GM19395 (cell line): ENCODE measurements at regions not wholly inside any gene's neighbourhood (a gene's known extent, or its start where the extent isn't known, plus 50 kb on each side); places are given as distances from the start of the nearest gene placed in this dataset.
A peak's percentile ranks its signal among the peaks of the same experiment; 100 is the strongest.

Experiments used
- ATAC-seq: cut with Tn5 transposase; IDR thresholded peaks from one replicate; pipeline ENCODE4 v1.9.1; 2021; ENCODE audit warnings: mild to moderate bottlenecking, moderate library complexity; ENCODE audit not compliant: unreplicated experiment

- no peak for ATAC-seq
Observed at GRCh38 chr2:2758793-2759367, 427.8 kb upstream of the MYT1L start.

GRCh38 chr2:2757764-2758163, 426.7 kb upstream of the MYT1L start:
- peak; percentile 79 for ATAC-seq

DNA sequence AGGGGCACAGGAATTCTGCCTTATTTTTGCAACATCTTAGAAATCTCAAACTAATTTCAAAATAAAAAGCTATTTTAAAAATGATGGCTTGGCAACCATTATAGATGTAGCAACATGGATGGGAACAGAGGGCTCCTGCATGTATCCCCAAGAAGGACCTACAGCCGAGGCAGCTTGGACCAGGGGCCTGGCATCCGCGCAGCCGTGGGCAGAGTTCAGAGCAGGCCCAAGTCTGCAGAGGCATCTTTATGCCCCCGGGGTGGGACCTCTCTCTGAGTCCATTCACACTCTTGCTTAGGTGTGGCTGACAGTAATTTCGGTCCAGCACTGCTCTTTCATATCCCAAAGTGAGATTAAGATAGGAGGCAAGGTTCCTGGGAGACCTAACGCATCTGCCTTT, 425.8 kb upstream of the MYT1L start:
- no peak for ATAC-seq

GRCh38 chr2:2755990-2756389, 424.9 kb upstream of the MYT1L start:
- no peak for ATAC-seq

DNA sequence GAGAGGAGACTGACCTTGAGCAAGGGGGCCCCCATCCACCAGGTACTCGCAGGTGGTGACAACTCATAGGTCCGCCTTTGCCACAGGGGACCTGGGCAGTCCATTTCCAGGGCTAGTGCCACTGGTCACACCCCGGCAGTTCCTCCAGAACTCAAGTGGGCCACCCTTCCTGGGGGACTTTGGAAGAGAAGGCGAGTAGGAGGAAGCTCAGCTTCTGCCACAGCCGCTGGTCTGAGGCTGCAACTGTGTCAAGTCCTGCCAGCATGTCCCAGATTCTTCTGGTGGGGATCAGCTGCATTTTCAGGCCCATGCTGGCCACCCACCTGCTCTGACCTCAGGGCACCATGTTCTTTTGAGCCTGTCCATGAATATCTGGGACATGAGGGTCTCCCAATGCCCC, 423.9 kb upstream of the MYT1L start:
- no peak for ATAC-seq

DNA sequence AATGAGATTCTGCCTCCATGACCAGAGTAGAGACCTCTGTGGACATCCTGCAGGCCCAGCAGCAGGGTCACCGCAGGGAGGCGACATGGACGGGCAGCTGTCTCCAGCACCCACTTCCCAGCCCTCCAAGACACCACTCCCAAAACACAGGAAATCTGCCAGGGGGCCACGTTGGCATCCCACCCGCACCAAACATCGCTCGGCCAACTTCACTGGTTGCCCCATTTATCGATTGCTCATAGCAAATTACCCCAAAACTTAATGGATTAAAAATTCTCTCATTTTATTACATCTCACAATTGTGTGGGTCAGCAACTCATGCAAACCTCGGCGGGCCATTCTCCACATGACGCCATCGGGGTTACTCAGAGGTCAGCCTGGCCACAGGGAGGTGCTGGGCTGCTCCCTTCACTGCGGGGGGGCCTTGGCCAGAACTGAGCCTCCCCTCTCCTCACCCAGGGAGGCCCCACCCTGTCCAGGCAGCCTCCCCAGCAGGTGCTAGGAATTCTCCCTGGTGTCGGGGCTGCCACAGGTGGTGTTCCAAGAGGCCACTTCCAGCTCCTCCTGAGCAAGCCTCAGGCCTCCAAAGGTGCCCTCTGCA, 420.7 kb upstream of the MYT1L start:
- ATAC-seq = no peak

- no peak for ATAC-seq
Observed at GRCh38 chr2:2750867-2751714, 420.0 kb upstream of the MYT1L start.

DNA sequence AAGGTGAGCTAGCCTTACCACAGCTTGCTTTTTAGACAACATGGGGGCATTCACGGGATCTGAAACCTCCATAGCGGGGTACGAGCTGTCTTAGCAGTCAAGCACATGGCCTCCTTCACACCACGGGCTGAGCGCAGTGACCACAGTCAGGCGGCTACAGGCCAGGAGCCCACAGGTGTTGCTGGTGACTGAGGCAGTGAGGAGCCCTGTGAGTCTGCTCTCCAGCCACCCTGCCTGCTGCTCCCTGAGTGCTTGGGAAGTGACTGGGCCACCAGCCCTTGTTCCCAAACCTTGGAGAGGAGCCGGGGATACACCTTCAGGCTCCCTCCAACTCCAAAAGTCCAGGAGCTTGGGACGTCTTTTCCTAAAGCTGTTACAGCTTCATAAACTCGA, 418.1 kb upstream of the MYT1L start:
- ATAC-seq = no peak

- ATAC-seq = no peak
Observed at GRCh38 chr2:2748399-2749205, 417.5 kb upstream of the MYT1L start.

DNA sequence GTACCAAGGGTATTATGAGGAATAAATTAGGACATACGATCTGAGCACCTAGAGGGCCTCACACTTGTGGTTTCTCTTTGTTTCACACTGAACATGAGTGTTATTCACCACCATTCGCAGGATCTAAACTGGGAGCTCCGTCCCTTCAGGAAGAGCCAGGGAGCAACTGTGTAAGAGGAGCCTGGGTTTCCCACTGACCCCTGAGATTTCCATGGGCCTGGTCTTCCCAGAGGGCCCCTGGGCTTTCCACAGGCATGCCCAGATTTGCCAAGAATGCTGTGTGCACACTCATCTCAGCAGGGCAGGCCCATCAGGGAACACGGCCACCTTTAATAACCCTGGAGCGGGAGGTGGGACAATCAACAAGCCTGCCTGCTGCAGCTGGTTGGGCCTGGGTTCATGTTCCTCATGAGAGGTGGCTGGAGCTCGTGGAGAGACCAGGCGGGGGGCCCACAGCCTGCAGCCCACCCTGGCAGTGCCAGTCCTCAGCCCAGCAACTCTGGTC, 416.8 kb upstream of the MYT1L start:
- ATAC-seq = no peak

DNA sequence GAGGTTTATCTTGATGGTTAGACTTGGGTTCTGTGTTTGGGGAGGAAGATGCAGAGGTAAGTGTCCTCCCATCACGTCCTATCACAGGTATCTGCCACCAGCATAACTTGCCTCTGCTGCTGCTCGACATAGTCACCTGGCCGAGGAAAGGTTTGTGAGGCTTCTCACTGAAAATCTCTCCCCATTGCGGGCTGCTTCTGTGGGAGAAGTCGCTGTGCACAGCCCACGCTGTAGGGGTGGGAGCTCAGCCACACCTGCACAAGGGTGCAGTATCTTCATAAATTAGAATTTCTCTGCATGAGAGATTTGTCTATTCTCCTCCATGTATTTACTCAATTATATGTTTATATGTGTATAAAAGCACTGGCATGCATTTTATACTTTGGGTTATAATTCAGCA, 415.7 kb upstream of the MYT1L start:
- ATAC-seq = no peak

DNA sequence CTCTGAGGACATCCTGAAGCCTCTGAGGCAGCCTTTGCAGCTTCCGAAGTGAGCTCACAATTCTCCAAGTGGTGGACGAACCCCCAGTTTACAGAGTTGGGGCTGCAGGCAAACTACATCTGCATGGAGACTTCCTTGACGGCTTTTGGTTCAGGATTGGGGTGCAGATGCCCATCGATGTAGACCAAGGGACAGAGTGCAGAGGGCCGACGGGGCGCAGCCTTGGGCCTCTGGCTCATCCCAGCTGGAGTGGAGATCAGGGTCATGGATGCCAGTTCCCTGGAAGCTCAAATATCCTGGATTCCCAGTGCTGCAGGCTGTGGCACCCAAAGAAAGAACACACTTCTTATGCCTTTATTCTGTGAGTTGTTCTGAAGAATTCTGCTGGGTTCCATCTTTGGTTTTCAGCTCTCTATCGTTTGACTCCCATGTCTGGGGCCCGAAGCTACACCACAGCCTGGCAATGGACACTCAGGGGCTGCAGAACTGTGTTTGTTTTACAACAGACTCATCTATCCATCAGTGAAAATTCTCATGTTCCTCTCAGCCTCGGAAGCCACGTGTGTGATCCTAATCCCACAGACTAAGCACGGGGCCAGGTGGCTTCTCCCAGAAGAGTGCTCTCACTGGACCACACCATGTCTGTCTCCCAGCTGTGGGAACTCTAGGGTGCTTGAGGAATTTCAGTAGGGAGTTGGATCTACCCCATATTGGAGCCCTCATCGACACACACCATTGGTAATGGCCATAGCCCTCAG, 414.1 kb upstream of the MYT1L start:
- no peak for ATAC-seq

GRCh38 chr2:2744107-2744506, 413.0 kb upstream of the MYT1L start:
- ATAC-seq = no peak

DNA sequence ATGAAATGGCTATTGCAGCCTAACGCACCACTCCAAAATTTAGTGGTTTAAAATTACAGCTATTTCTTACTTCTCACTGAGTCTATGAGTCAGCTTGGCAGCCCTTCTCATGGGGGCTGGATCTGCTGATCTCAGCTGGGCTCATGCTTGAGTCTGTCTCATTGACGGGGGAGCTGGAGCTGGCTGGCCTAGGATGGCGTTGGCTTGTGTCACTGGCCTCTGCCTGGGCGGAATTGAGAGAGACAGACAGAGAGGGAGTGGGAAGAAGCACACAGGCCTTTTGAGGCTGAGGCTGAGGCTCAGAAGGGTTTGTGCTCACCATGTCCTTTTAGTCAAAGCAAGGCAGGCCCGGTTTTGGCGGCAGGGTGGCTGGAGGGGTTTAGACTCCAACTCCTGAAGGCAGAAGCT, 412.1 kb upstream of the MYT1L start:
- no peak for ATAC-seq

- no peak for ATAC-seq
Observed at GRCh38 chr2:2742726-2743125, 411.7 kb upstream of the MYT1L start.

DNA sequence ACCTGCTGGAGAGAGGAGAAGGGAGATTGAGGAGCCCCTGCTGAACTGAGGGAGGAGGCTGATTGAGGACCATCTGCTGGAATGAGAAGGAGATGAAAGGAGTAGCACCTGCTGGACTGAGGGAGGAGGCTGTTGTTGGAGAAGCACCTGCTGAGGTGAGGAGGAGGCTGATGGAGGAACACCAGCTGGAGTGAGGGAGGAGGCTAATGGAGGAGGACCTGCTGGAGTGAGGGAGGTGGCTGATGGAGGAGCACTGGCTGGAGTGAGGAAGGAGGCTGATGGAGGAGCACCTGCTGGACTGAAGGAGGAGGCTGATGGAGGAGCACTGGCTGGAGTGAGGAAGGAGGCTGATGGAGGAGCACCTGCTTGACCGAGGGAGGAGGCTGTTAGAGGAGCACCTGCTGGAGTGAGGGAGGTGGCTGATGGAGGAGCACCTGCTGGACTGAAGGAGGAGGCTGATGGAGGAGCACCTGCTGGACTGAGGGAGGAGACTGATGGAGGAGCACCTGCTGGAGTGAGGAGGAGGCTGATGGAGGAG, 409.2 kb upstream of the MYT1L start:
- ATAC-seq = no peak

- no peak for ATAC-seq
Observed at GRCh38 chr2:2739231-2739795, 408.2 kb upstream of the MYT1L start.

DNA sequence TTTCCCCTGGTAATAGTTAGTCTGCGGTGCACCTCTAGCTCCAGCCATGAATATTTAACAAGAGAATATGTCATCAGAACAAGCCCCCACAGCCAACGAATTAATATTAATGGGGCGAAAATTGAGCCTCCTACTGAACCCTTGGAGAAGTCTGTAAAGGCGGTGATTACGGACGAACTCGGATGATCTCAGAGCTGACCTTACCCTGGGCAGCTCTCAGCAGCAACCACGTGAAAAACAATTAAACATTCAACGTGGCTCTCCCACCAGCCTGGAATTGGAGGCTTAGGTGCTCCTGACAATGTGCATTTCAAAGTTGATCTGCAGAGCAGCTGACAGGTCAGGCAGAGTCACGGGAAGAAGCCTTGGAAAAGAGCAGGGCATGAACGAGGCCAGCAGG, 407.6 kb upstream of the MYT1L start:
- ATAC-seq = no peak

- no peak for ATAC-seq
Observed at GRCh38 chr2:2738276-2738675, 407.2 kb upstream of the MYT1L start.

GRCh38 chr2:2735041-2735440, 404.0 kb upstream of the MYT1L start:
- ATAC-seq = no peak
